Right lobe of liver (tissue), 4 donors: ENCODE measurements at regions not wholly inside any gene's neighbourhood (a gene's known extent, or its start where the extent isn't known, plus 50 kb on each side); places are given as distances from the start of the nearest gene placed in this dataset.

ENCODE experiments used
- POLR2A ChIP-seq: fragments of 450-650 bp; IDR thresholded peaks from one replicate; pipeline ENCODE4 v1.6.1; 2017; ENCODE audit warnings: antibody characterized with exemption, mild to moderate bottlenecking
- TF ChIP-seq, protein P1 (sequence below), 4 donors: fragments of 200-600 bp in 3 of 4; fragments of 450-650 bp in 1 of 4; IDR thresholded peaks; one replicate each; pipeline versions ENCODE4 v1.5.1 to v1.8.0; 2016 to 2022; ENCODE audit warnings: antibody characterized with exemption in 4 of 4, mild to moderate bottlenecking in 2 of 4
- donor health status: DM: no; HTN: no; CAD: no.
- donor health status: DM: no; HTN: no; CAD: no.
- donor health status: DM: no; HTN: yes; CAD: no.

DNA sequence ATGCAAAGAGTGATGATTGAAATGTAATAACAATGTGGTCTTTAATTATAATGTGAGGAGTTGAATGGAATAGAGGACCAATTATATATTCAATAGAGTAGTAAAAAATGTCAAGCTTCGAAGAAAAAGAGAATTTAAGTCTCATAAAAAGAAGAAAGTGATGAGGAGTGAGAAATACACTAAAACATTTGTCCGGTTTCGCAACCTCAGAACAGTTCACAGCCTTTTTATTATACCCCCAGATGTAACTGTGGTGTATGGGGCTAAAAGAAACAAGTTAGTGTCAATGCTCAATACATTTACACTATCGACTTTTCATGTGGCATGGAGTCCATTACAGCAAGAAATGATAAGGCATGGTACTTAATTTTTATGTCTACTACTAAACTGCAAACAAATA, 386.5 kb upstream of the ATP11B start:
- TF ChIP-seq, protein P1, sequence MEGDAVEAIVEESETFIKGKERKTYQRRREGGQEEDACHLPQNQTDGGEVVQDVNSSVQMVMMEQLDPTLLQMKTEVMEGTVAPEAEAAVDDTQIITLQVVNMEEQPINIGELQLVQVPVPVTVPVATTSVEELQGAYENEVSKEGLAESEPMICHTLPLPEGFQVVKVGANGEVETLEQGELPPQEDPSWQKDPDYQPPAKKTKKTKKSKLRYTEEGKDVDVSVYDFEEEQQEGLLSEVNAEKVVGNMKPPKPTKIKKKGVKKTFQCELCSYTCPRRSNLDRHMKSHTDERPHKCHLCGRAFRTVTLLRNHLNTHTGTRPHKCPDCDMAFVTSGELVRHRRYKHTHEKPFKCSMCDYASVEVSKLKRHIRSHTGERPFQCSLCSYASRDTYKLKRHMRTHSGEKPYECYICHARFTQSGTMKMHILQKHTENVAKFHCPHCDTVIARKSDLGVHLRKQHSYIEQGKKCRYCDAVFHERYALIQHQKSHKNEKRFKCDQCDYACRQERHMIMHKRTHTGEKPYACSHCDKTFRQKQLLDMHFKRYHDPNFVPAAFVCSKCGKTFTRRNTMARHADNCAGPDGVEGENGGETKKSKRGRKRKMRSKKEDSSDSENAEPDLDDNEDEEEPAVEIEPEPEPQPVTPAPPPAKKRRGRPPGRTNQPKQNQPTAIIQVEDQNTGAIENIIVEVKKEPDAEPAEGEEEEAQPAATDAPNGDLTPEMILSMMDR (IDR thresholded peaks at IDR 0.05) = no peak
- no peak for TF ChIP-seq POLR2A
